ENCODE measurements at regions not wholly inside any gene's neighbourhood (a gene's known extent, or its start where the extent isn't known, plus 50 kb on each side); places are given as distances from the start of the nearest gene placed in this dataset.

DNA sequence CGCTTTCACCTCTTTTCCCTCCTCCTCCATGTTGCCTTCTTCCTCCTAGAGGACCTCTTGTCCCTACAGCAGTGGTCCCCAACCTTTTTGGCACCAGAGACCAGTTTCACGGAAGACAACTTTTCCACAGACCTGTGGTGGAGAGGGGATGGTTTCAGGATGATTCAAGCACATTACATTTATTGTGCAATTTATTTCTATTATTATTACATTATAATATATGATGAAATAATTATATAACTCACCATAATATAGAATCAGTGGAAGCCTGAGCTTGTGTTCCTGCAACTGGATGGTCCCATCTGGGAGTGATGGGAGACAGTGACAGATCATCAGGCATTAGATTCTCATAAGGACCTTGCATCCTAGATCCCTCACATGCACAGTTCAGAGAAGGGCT lies 152.2 kb upstream of the NCKAP5 start:
- no peak for DNase-seq (ENCODE audit: low spot score)

DNA sequence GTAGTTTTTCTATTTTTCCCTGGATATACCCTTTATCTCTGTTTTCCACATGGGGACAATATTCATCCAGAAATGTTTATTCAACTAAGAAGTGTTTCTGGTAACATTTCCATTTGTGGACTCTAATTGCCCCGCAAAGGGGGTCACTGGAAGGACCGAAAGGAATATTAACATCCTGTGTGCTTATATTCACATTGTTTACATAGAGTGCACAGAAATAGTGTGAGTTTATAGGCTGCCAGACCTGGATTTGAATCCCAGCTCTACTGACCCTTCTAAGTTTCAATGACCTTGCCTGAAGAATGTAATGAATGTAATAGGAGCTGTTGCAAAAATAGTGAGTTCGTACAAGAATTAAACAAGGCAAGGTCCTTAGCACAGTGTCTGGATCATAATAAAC lies 152.9 kb upstream of the NCKAP5 start:
- DNase-seq (ENCODE audit: low spot score), result no peak

DNA sequence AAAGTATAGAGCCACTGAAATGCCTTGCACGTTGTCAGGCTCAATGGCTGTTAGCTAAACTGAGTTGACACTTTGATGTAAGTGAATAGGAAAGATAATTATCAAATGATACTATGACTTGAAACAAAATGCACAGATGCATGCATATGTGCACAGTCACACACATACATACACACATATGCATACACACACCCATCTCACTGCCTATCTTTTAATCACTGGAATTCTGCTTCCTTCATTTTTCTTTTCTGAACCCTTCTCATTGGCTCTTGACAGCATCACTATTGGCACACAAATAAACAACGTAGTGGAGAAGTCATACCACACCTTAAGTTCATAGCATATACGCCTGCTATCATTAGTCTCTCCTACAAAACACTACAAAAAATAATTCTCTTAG lies 154.9 kb upstream of the NCKAP5 start:
- DNase-seq (ENCODE audit: low spot score), result no peak

DNA sequence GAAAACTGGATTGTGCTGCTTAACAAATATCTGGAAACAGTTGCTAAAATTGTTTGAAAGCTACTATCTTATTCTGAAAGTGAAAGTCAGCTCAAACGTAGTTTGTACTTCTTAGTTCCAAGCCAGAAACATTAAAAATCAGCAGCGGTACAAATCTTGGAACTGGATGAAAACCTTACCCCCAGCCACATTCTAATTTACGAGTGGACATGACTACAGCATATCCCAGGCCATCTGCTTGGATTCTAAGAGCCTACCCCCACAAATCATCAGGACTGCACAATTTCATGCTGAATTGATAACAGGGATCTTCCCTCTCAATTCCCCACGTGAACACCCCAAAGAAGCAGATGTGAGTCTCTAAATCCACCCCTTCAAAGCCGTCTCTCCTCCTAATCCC lies 158.7 kb upstream of the NCKAP5 start:
- DNase-seq (ENCODE audit: low spot score), result no peak

DNA sequence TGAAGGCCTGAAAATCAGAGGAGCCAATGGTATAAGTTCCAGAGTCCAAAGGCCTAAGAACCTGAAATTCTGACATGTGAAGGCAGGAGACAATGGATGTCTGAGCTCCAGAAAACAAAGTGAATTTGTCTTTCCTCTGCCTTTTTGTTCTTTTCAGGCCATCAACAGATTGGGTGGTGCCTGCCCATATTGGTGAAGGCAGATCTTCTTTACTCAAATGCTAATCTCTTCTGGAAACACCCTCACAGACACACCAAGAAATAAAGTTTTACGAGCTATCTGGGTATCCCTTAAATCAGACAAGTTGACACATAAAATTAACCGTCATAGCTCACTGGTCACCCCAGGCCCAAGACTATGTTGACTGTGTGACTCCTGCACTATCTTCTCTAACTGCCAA lies 163.8 kb upstream of the NCKAP5 start:
- DNase-seq (ENCODE audit: low spot score), result no peak

DNA sequence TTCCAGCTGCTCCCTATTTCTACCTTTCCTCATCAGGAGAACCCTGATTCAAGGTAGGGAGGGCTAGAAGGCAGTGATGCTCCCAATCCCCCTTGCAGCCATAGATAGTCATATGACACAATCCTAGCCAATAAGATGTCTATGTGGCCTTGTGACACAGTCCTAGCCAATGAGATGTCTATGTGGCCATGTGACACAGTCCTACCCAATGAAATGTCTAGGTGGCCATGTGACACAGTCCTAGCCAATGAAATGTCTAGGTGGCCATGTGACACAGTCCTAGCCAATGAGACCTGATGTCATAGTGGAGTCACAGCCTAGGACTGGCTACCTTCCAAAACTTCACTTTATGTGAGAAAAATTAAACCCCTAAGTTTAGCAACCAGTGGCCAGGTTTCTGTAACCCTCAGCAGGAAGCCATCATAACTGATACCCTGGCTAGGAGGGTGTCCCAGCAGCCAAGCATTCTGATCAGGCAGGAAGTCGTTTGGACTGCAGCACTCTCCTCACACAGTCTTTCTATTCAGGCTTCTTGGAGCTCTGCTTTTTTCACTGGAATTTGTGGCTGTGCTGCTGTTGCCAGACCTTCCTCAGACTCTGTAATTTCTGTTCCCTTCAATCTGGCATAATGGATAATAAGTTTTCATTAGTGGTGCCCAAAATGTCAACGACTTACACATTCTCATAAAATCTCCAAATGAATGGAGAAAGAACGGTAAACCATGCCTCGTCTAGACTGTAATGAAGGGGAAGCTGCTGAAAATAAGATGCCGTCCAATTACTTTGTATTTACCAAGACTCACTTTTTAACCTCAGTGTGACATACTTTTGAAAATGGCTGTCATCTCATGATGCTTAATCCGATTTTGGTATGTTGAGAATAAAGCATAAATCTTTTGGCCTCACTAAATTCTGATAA lies 165.0 kb upstream of the NCKAP5 start:
- DNase-seq (ENCODE audit: low spot score), result no peak

DNA sequence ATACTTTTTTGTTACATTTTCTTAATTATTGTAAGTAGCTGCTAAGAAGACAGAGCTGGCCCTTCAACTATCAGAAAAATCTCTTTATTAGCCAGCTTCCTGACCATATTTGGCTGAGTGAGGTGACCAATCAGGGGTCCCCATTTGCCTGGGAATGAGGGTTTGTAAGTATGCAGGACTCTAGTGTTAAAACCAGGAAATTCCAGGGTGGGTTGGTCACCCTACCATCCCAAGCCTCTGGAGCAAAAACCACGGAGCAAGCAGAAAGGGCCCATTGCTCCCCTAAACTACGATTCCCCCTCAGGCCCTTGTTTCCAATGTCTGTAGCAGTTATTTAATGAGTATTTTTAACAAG lies 165.6 kb upstream of the NCKAP5 start:
- DNase-seq (ENCODE audit: low spot score), result peak; percentile 29

DNA sequence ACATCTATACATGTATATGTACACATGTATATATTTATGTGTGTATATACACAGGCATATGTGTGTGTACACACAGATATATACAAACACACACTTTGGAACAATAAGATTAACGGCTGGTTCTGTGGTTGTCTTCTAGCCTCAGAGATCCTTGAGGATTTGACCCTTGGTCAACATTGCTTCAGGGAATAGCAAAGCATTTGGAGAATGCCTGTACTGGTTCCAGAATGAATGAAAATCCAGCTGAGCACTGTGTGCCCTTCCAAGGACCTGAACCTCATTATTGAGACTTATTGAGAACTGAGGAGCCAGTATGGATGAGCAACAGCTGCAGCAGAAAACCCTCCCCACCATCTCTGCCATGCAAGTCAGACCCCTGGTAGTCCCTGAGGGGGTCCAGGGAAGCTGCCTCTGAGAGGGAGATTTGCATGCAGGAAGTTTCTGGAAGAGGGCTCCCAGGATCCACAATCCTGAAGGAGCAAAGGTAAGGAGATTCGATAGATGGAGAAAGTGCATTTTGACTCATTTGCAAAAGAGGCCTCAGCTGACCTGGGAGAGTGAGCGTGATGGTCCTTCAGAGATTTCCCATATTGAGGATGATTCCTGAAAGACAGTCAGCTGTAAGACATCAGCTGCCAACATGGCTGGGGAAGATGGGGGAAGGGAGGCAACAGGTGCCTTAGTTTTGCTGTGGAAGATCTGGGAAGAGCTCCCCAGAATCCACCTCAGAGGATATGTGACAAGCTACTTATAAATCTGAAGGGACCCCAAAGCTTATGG lies 166.6 kb upstream of the NCKAP5 start:
- DNase-seq (ENCODE audit: low spot score), result no peak

DNA sequence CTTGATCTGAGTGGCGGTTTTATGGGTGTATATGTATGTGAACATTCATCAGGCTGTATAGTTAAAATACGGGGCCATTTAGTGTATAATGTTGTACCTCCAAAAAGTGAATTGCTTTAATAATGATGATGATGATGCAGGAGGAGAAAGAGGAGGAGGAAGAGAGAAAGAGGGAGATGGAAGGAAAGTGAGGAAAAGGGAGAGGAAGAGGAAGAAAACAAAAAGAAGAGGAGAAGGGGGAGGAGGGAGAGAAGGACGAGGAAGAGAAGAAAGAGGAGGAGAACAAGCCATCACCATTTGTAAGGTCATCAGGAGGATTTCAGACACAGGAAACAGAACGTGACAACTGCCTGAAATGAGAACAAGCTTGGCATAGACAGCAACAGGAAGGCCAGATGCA lies 168.4 kb upstream of the NCKAP5 start:
- no peak for DNase-seq (ENCODE audit: low spot score)

DNA sequence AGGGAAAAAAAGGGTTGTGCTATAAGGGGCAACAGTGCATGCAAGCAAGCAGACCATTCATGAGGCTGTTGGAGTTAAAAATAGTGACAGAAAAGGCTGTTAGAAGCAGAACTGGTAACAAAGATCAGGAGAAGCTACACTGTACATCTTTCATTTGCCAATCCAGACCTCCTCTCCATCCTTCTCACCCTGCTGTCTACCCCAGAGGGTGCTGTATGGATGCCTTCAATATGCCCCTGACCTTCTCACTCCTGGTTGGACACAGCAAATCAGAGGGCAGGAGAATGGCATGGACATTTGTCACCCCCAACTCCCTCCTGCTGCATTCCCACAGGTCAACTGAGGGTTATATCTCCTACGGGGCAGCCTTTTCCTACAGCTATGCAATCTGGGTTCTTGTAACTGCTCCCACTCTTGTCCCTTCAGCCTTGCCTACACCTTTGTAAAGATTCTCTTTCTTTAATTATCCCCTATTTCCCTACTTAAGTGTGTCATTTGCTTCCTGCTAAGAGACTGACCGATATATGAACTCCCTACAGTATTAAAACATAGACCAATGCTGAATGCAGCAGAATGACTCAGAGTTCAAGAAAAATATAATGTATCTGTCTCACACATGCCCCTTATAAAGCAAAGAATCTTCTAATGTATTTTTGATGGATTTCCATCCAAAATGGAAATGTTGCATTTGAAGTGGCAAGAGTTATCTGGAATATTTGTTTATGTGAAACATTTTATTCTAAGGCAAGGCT lies 169.2 kb upstream of the NCKAP5 start:
- no peak for DNase-seq (ENCODE audit: low spot score)

DNA sequence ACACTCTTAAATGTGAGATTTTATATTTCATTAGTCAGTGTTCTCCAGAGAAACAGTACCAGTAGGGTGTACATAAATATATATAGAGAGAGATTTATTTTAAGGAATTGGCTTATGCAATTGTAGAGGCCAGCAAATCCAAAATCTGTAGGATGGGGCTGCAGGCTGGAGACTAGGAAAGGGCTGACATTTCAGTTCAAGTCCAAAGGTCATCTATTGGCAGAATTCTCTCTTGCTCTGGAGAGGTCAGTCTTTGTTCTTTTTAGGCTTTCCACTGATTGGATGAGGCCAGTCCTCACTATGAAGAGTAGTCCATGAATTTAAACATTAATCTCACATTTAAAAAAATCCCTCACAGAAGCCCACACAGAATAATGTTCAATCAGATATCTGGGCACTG lies 170.8 kb upstream of the NCKAP5 start:
- DNase-seq (ENCODE audit: low spot score), result no peak

DNA sequence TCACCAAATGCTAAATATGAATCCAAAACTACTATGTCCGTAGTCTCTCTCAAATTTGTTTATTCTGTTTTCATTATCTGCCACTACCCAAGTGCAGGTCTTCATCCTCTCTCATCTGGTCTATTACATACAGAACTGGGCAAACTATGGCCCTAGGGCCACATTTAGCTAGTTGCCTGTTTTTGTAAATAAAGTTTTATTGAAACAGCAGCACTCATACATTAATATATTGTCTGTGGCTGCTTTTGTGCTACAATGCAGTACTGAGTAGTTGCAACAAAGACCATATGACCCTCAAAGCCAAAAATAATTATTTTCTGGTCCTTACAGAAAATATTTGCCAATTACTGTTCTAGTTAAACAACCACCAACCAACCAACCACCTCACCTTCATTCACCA lies 172.2 kb upstream of the NCKAP5 start:
- no peak for DNase-seq (ENCODE audit: low spot score)

DNA sequence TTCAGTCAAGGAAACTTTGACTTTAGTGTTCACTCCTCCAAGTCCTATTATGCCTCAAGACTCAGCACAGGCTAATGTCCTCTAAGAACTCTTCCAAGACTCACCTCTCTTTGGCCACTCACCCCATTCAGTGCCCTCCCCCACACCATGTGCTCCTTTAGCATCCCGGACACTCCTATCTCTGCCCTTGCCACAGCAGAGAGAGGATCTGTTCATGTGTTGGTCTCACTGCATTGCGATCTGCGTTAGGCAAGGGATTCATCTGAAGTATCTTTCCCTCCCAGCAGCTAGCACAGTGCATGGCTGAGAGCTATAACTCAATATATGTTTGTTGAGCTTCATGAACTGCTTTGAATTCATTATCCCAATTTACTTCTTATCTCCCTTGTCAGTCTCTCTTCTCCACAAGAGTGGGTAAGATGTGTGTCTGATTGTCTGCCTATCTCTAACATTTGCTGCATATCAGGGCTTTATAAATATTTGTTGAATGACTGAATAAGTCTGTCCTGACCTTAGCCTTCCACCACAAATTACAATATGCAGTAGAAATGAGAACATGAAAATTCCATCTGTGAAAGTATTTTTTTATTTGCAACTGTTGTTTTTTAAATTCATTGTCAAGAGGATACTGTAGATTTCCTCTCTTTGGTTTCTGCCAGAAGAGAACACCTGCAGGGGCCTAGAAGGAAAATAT lies 179.9 kb upstream of the NCKAP5 start:
- DNase-seq (ENCODE audit: low spot score), result no peak

DNA sequence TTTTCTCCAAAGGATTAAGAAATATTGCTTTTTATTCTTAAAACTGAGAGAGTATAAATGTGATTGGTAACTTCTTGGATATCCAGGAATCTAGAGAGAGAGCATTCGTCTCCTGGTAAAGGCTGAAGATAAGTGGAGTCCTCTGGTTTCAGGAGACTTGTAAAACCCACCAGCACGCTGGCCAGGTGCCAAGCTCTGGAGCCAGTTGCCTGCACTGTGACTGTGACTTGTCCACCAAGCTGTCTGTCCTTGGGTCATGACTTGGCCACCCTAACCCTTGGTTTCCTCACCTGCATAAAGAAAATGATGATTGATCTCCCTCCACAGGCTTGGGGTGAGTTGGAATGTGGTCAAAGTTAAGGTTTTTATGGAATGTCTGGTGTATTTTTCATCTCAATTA lies 185.4 kb upstream of the NCKAP5 start:
- no peak for DNase-seq (ENCODE audit: low spot score)

DNA sequence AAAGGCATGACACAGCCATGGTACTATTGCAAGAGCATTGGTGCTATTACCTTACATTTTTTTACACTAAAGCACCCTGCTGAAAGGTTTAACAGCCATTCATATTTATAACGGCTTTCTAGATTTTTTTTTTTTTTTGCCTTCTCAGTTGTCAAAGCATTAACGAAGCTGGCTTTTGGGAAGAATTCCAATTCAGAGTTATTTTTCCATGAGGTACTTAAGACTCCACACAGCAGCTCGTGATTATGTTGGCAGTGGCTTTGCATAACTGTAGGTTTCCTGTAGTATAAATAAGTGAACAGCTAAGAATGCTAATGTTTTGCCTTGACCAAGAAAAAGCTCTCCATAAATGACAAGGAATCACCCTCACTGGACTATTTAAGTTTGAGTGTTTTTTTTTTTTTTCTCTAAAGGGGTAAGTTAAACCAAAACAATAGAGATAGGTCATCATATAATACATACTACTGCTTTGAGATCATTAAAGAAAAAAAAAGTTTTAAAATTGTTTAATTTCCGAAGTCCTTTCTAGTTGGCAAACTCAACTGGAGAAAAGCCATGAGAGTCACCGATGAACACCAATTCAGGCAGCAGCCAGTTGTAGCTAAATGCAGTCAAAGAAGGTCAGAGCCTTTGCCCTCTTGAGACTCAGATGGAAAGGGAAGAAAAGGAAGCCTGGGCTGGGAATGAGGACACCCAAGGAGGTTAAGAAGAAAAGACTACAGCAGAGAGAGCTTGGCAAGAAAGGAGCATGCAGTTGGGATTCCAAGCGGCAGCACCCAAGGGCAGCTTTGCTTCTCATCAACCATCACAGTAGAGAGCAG lies 187.4 kb upstream of the NCKAP5 start:
- peak; percentile 64 for DNase-seq (ENCODE audit: low spot score)

DNA sequence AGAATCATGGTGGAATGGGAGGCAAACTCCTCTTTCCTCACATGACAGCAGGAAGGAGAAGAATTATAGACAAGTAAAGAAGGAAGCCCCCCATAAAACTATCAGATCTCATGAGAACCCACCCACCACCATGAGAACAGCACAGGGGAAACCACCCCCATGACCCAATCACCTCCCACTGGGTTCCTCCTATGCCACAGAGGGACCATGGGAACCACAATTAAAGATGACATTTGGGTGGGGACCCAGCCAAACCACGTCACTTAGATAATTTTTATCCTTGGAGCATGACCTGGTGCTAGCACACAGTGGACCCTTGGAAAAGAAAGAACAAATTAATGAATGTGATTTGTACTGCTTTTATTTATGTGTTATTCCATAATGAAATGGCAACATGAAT lies 188.6 kb upstream of the NCKAP5 start:
- no peak for DNase-seq (ENCODE audit: low spot score)

DNA sequence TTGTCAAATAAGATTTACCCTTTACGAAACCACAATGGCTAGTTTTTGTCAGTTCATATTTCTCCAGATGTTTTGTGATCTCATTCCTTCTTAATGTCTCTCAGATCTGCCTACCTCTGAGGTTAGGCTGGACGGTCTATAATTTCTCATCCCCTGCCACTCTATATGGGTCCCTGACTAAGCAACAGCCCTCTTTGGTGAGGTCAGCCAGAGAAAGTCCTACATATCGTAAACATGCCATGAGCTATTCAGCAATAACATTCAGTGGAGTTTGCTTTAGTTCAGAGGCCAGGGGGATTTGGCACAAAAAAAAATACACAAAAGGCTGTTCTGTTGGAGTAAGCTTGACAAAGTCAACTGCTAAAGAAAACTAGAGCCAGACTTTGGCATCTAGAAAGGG lies 192.1 kb upstream of the NCKAP5 start:
- DNase-seq (ENCODE audit: low spot score), result peak; percentile 30

DNA sequence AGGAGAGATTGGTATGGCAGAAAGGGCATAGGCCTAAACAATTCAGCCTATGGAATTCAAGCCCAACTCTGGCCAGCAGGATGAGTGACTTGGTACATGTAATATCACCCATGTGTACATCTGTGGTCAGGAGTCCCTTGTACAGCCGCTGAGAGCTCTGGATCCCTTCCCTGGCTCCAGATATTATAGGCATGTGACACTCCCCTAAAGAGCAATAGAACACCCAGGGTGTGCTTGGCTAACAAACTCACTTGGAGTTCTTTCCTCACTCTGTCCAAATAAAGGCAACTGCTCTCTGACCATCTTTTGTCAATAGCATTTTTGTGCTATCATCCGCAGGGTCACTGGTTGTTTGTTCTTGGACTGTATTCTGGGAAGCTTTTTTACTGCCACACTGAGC lies 197.4 kb upstream of the NCKAP5 start:
- DNase-seq (ENCODE audit: low spot score), result no peak

DNA sequence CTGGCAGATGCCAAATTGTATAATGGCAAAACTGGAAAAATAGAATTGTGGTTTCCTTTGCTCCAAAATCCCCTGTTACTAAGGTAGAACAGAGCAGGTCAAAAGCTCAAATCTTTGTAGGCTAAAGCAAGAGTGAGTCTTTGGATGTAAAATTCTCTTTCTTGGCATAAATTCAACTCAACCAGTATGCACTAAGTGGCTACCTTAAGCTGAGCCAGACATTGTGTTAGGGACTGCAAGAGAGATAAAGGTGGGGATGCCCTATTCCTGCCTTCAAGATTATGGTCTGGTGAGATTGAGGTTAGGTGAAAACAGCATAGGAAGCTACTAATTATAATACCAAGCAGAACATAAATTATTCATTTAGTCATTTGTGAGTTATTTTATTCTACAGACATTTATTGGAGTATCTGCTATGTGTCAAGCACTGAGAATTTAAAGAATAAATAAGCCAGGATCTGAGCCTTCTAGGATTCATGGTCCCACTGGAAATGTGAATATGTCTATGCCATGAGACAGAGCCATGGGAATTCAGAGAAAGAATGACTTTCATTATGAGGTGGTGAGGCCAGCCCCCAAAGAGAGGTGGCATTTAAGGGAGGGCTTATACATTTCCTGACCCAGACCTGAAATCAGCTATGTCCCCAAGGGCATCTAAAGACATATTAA lies 198.0 kb upstream of the NCKAP5 start:
- no peak for DNase-seq (ENCODE audit: low spot score)

DNA sequence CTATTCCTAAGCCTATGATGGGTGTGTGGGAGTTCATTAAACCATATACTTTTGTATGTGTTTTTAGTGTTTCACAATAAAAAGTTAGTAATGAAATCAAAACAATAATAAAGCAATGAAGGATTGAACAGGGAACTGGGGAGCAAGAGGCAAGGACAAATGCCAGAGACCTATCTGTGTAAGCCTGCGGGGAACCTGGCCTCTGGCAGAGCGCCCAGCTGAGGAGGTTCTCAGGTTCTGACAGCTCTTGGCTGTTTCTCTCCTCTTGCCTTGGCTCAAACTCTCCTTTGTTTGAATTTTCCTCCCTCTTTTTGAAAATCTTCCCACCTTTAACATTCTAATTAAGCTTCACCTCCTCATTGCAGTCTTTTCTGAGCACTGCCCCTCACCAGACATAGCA lies 200.0 kb upstream of the NCKAP5 start:
- DNase-seq (ENCODE audit: low spot score), result no peak
